Ovary (tissue), 7 donors: ENCODE measurements at regions not wholly inside any gene's neighbourhood (a gene's known extent, or its start where the extent isn't known, plus 50 kb on each side); places are given as distances from the start of the nearest gene placed in this dataset.

Experiments used
- DNase-seq, 5 donors: peaks; one replicate each; pipeline ENCODE4 v3.0.0-alpha.2; 2019 to 2020
- H3K27ac ChIP-seq, 2 donors: fragments of 200-600 bp; one replicate each; pipeline versions ENCODE4 v1.5.1 to v1.8.0; 2019 to 2022
- H3K27me3 ChIP-seq: fragments of 200-600 bp; one replicate; pipeline ENCODE4 v1.8.0; 2022
- H3K36me3 ChIP-seq: fragments of 200-600 bp; sonication (generic); one replicate; pipeline ENCODE4 v1.5.1; 2019
- H3K4me1 ChIP-seq: one replicate; pipeline ENCODE4 v1.8.1; 2013; ENCODE audit warnings: mild to moderate bottlenecking, moderate library complexity; ENCODE audit not compliant: insufficient read depth
- H3K4me3 ChIP-seq: fragments of 200-600 bp; sonication (generic); one replicate; pipeline ENCODE4 v1.5.1; 2017
- H3K9me3 ChIP-seq, 2 donors: fragments of 200-600 bp in 1 of 2; sonication (generic) in 1 of 2; one replicate each; pipeline versions ENCODE4 v1.5.1 to v1.8.1; 2013 to 2019; ENCODE audit warnings: mild to moderate bottlenecking in 1 of 2, moderate library complexity in 1 of 2
- EP300 ChIP-seq: sonication (generic); formaldehyde crosslinking; IDR thresholded peaks from one replicate; pipeline ENCODE4 v1.6.1; 2017; ENCODE audit warnings: antibody characterized with exemption
- POLR2A ChIP-seq: fragments of 450-650 bp; IDR thresholded peaks from one replicate; pipeline ENCODE4 v1.6.1; 2017; ENCODE audit warnings: antibody characterized with exemption, mild to moderate bottlenecking, moderate library complexity
- WGBS, 3 donors: extraction: QIAGEN DNeasy Blood & Tissue Kit in 1 of 3; methylation state at CpG; one replicate each; pipeline versions ENCODE4 v1.1.5 to v1.1.7; 2013 to 2017; 5-methylcytosine and 5-hydroxymethylcytosine counted together
- intact Hi-C, 4 donors: fragments of 100-400 bp; cut with DNase I; formaldehyde crosslinking; loops; one replicate each; pipeline versions ENCODE4 v1.11.0 to v1.15.1; 2022 to 2023
- TF ChIP-seq, protein P1 (sequence below), 3 donors: fragments of 450-650 bp in 2 of 3; fragments of 200-600 bp in 1 of 3; IDR thresholded peaks; one replicate each; pipeline versions ENCODE4 v1.5.1 to v1.8.0; 2016 to 2022; ENCODE audit warnings: antibody characterized with exemption in 3 of 3, mild to moderate bottlenecking in 1 of 3
- donor health status: DM: no; HTN: no; CAD: no; lungs with moderate emphysema.
- donor health status: DM: no; HTN: no; CAD: no.
- donor health status: Bipolar disorder and iron deficiency.
- donor health status: DM: no; HTN: no; CAD: no.
- donor health status: DM: yes; HTN: yes; CAD: no.

- intact Hi-C loops = no loop called here
- Histone ChIP-seq H3K4me1 (no peaks in the 10 kb centered on the region), H3K9me3 (no peaks in the 10 kb centered on the region), H3K27ac (no peak overlapping the region), H3K4me3 (no peak overlapping the region), H3K27me3 (no peaks in the 10 kb centered on the region), H3K36me3 (no peaks in the 10 kb centered on the region)
- TF ChIP-seq, protein P1, sequence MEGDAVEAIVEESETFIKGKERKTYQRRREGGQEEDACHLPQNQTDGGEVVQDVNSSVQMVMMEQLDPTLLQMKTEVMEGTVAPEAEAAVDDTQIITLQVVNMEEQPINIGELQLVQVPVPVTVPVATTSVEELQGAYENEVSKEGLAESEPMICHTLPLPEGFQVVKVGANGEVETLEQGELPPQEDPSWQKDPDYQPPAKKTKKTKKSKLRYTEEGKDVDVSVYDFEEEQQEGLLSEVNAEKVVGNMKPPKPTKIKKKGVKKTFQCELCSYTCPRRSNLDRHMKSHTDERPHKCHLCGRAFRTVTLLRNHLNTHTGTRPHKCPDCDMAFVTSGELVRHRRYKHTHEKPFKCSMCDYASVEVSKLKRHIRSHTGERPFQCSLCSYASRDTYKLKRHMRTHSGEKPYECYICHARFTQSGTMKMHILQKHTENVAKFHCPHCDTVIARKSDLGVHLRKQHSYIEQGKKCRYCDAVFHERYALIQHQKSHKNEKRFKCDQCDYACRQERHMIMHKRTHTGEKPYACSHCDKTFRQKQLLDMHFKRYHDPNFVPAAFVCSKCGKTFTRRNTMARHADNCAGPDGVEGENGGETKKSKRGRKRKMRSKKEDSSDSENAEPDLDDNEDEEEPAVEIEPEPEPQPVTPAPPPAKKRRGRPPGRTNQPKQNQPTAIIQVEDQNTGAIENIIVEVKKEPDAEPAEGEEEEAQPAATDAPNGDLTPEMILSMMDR (IDR thresholded peaks at IDR 0.05) = no peak
- TF ChIP-seq POLR2A (no peak), EP300 (no peak)
- no peak for DNase-seq
Observed at GRCh38 chr3:104642827-104643226, 723.9 kb upstream of the ALCAM start.

DNA sequence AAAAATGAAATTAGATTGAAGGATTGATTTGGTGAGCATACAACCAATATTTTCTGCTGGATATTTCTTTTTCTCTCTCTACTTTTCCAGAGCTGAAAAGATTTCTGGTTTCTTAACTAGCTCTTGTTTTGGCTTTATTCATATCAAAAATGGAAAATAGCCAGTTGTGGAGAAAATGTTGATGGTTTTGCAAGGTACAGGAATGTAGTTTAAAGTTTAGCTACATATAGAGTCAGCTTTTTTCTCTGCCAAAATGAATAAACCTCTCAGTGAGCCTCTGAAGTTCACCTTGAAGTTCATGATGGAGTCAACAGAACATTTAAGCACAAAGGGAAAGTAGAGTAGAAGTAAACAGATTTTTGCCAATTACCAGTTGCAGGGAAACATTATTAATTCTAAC is 720.5 kb upstream of the ALCAM start:
- Histone ChIP-seq H3K27me3 (no peaks in the 10 kb centered on the region), H3K9me3 (no peaks in the 10 kb centered on the region), H3K27ac (no peak overlapping the region), H3K36me3 (no peaks in the 10 kb centered on the region), H3K4me3 (no peak overlapping the region), H3K4me1 (no peaks in the 10 kb centered on the region)
- no peak for DNase-seq
- TF ChIP-seq EP300 = no peak
- no peak for TF ChIP-seq POLR2A
- TF ChIP-seq, protein P1 (IDR thresholded peaks at IDR 0.05) = no peak
- intact Hi-C loops = no loop called here

- intact Hi-C loops = no loop called here
- no peak for TF ChIP-seq EP300
- WGBS, 3 donors = 76 to 89% (median 89%) methylated on average over 1 of the region's 1 CpG
Observed at GRCh38 chr3:104648823-104649222, 717.9 kb upstream of the ALCAM start.

DNA sequence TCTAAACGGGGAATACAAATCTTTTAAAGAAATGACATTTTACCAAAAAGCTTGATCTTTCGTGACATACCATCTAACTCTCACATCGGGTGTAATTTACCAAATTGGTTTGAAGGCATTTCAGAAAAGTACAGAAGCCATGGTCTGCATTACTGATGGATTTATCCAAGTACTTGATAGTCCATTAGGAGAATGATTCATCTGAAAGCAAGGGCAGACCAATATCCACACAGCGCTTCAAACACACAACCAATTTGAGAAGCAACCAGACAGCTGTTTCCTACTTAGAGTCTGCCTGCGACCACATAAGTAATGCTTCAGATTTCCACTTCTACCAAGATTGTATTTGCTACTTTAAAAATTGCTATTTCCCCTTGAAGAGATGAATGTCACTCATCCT is 697.6 kb upstream of the ALCAM start:
- 93 to 96% (median 95%) methylated on average over 5 of the region's 5 CpGs for WGBS, 3 donors

More at GRCh38 chr3:104648823-104649222, 717.9 kb upstream of the ALCAM start:
- no peak for DNase-seq
- H3K4me3 ChIP-seq = no peak overlapping the region
- H3K9me3 ChIP-seq = no peaks in the 10 kb centered on the region
- H3K27me3 ChIP-seq = no peaks in the 10 kb centered on the region
- H3K4me1 ChIP-seq = no peaks in the 10 kb centered on the region
- H3K36me3 ChIP-seq = no peaks in the 10 kb centered on the region
- no peak overlapping the region for H3K27ac ChIP-seq

DNA sequence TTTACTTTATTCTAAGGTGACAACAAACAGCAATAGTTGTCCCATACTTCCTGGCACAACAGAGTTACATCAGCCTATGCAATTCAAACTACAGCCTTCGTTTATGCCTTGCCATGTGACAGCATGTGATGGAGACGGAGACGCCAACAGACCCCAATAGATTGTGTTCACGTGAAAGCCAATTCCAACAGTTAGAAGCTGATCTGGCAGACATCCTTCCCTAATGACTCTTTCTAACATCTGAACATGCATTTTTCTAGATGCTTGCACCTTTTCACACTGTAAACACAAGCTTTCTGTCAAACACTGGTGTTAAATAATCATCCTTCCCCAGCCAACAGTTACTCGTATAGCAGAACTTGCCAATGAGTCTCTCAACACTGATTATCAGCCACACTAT is 694.4 kb upstream of the ALCAM start:
- WGBS, 3 donors = 45 to 59% (median 45%) methylated on average over 5 of the region's 5 CpGs
- H3K27ac ChIP-seq = no peak overlapping the region
- TF ChIP-seq EP300 = no peak
- TF ChIP-seq, protein P1 (IDR thresholded peaks at IDR 0.05) = no peak
- no peak for TF ChIP-seq POLR2A
- H3K4me1 ChIP-seq = no peaks in the 10 kb centered on the region
- intact Hi-C loops = no loop called here
- no peak overlapping the region for H3K4me3 ChIP-seq
- no peaks in the 10 kb centered on the region for H3K36me3 ChIP-seq
- H3K9me3 ChIP-seq = no peaks in the 10 kb centered on the region
- no peak for DNase-seq
- no peaks in the 10 kb centered on the region for H3K27me3 ChIP-seq

More for the DNA sequence above, 697.6 kb upstream of the ALCAM start:
- TF ChIP-seq EP300 (no peak), POLR2A (no peak)
- TF ChIP-seq, protein P1 (IDR thresholded peaks at IDR 0.05) = no peak
- intact Hi-C loops = no loop called here
- no peak overlapping the region for H3K4me3 ChIP-seq
- H3K27me3 ChIP-seq = no peaks in the 10 kb centered on the region
- H3K9me3 ChIP-seq = no peaks in the 10 kb centered on the region
- H3K4me1 ChIP-seq = no peaks in the 10 kb centered on the region
- DNase-seq = no peak
- H3K36me3 ChIP-seq = no peaks in the 10 kb centered on the region
- H3K27ac ChIP-seq = no peak overlapping the region
